T-cell (primary cell): ENCODE measurements at regions not wholly inside any gene's neighbourhood (a gene's known extent, or its start where the extent isn't known, plus 50 kb on each side); places are given as distances from the start of the nearest gene placed in this dataset.

Experiments
- ATAC-seq, 4 experiments: fragments of 200-7000 bp in 3 of 4; fragments of 150-1000 bp in 1 of 4; cut with Tn5 transposase; replicated peaks in 1 of 4; 1 replicate in 3 of 4; 2 replicates in 1 of 4; pipeline ENCODE4 v1.10.0; 2021; ENCODE audit warnings: moderate library complexity in 3 of 4, mild to moderate bottlenecking in 2 of 4, moderate number of reproducible peaks in 1 of 4
- CTCF ChIA-PET, 2 donors: fragments of 300-600 bp; sonication (Branson Sonifier 250); formaldehyde crosslinking; loops; one replicate each; lab custom pipeline; 2022; ENCODE audit warnings: antibody characterized with exemption in 2 of 2; lab: Charles Lee
- POLR2A ChIA-PET, 2 donors: fragments of 300-600 bp; sonication (Branson Sonifier 250); formaldehyde crosslinking; loops; one replicate each; lab custom pipeline; 2022; ENCODE audit warnings: antibody characterized with exemption in 2 of 2; lab: Charles Lee
- DNase-seq, 35 experiments: peaks; one replicate each; pipeline versions ENCODE4 v3.0.0 to v3.0.0-alpha.2; 2013 to 2023
- H3K27ac ChIP-seq: one replicate; pipeline ENCODE4 v1.5.1; 2013; ENCODE audit warnings: low read length
- H3K27me3 ChIP-seq, 2 experiments: replicated peaks in 1 of 2; 1 replicate in 1 of 2; 2 replicates in 1 of 2; pipeline versions ENCODE4 v1.6.1 to v1.7.0; 2013; ENCODE audit warnings: low read length in 1 of 2, mixed read lengths in 1 of 2; ENCODE audit not compliant: control insufficient read depth in 2 of 2, insufficient read depth in 2 of 2; ENCODE audit errors: extremely low read depth in 1 of 2
- H3K36me3 ChIP-seq, 2 donors: 1 replicate in 1 of 2; 2 replicates in 1 of 2; pipeline versions ENCODE4 v1.6.1 to v1.7.0; 2013; ENCODE audit warnings: low read length in 1 of 2; ENCODE audit not compliant: control insufficient read depth in 2 of 2, insufficient read depth in 1 of 2; ENCODE audit errors: extremely low read depth in 1 of 2
- H3K4me1 ChIP-seq, 2 experiments: 1 replicate in 1 of 2; 2 replicates in 1 of 2; pipeline versions ENCODE4 v1.6.1 to v1.7.0; 2013; ENCODE audit warnings: low read length in 2 of 2, mixed read lengths in 1 of 2; ENCODE audit not compliant: insufficient read depth in 2 of 2, control insufficient read depth in 1 of 2; ENCODE audit errors: extremely low read depth in 1 of 2
- H3K4me3 ChIP-seq, 2 donors: 1 replicate in 1 of 2; 2 replicates in 1 of 2; pipeline versions ENCODE4 v1.5.1 to v1.7.0; 2013; ENCODE audit warnings: mild to moderate bottlenecking in 2 of 2, low read length in 1 of 2, moderate library complexity in 1 of 2; ENCODE audit not compliant: control insufficient read depth in 1 of 2; ENCODE audit errors: extremely low read depth in 1 of 2
- H3K9me3 ChIP-seq: 2 replicates; pipeline ENCODE4 v1.7.0; 2013
- H3K27ac Mint-ChIP-seq, 2 donors: one replicate each; pipeline ENCODE4 v1.8.0; 2020 to 2021; ENCODE audit warnings: mild to moderate bottlenecking in 2 of 2, mixed read lengths in 2 of 2
- H3K27me3 Mint-ChIP-seq, 2 donors: one replicate each; pipeline ENCODE4 v1.8.0; 2021 to 2022; ENCODE audit warnings: mixed read lengths in 2 of 2
- H3K36me3 Mint-ChIP-seq: one replicate; pipeline ENCODE4 v1.8.0; 2021; ENCODE audit warnings: mixed read lengths
- H3K4me1 Mint-ChIP-seq, 3 donors: one replicate each; pipeline ENCODE4 v1.8.0; 2020 to 2022; ENCODE audit warnings: mixed read lengths in 3 of 3, mild to moderate bottlenecking in 1 of 3
- H3K4me3 Mint-ChIP-seq, 3 donors: one replicate each; pipeline ENCODE4 v1.8.0; 2020 to 2022; ENCODE audit warnings: mild to moderate bottlenecking in 3 of 3, mixed read lengths in 3 of 3, moderate library complexity in 3 of 3
- H3K9me3 Mint-ChIP-seq, 3 donors: one replicate each; pipeline ENCODE4 v1.8.0; 2020 to 2022; ENCODE audit warnings: mixed read lengths in 3 of 3
- WGBS: methylation state at CpG from one replicate; pipeline ENCODE4 v1.1.5; 2013; ENCODE audit warnings: missing lambda C conversion rate; ENCODE audit not compliant: insufficient coverage; 5-methylcytosine and 5-hydroxymethylcytosine counted together

- no peaks in the 10 kb centered on the region for H3K27me3 ChIP-seq
- H3K36me3 ChIP-seq: no peaks in the 10 kb centered on the region
- ATAC-seq: no peak
- ChIA-PET POLR2A (no interaction called here), CTCF (no interaction called here)
- no peak for DNase-seq
- peaks cover 0 to 2% of the 10 kb centered on the region in 2 donors for H3K27me3 Mint-ChIP-seq
- no peaks in the 10 kb centered on the region for H3K4me1 ChIP-seq
- no peak overlapping the region for H3K4me3 ChIP-seq
- H3K4me1 Mint-ChIP-seq: no peaks in the 10 kb centered on the region
- H3K4me3 Mint-ChIP-seq: no peak overlapping the region
- H3K27ac Mint-ChIP-seq: no peak overlapping the region
- no peak overlapping the region for H3K27ac ChIP-seq
- peaks cover 0 to 5% (median 0%) of the 10 kb centered on the region in 3 donors for H3K9me3 Mint-ChIP-seq
- WGBS: no CpG with 5 or more reads among the region's 1 CpG
- H3K9me3 ChIP-seq: no peaks in the 10 kb centered on the region
- H3K36me3 Mint-ChIP-seq: no peaks in the 10 kb centered on the region
Observed at GRCh38 chr21:28261298-28261697, 731.4 kb downstream of the LTN1 start.

- Mint-ChIP-seq H3K4me1 (no peaks in the 10 kb centered on the region), H3K36me3 (no peaks in the 10 kb centered on the region), H3K27ac (no peak overlapping the region), H3K27me3 (no peaks in the 10 kb centered on the region), H3K4me3 (no peak overlapping the region), H3K9me3 (no peaks in the 10 kb centered on the region)
- Histone ChIP-seq H3K36me3 (no peaks in the 10 kb centered on the region), H3K4me1 (no peaks in the 10 kb centered on the region), H3K27me3 (no peaks in the 10 kb centered on the region), H3K9me3 (no peaks in the 10 kb centered on the region), H3K27ac (no peak overlapping the region), H3K4me3 (no peak overlapping the region)
- ChIA-PET CTCF (no interaction called here), POLR2A (no interaction called here)
- ATAC-seq (no peak), DNase-seq (no peak)
- 30% methylated on average over 1 of the region's 3 CpGs for WGBS
Observed at GRCh38 chr21:28257276-28257675, 735.4 kb downstream of the LTN1 start.

GRCh38 chr21:28256837-28257236 lies 735.8 kb downstream of the LTN1 start:
- H3K4me1 Mint-ChIP-seq: no peaks in the 10 kb centered on the region

GRCh38 chr21:28256420-28256831 lies 736.3 kb downstream of the LTN1 start:
- Mint-ChIP-seq H3K27ac (no peak overlapping the region), H3K9me3 (no peaks in the 10 kb centered on the region), H3K27me3 (no peaks in the 10 kb centered on the region), H3K4me3 (no peak overlapping the region), H3K36me3 (no peaks in the 10 kb centered on the region), H3K4me1 (no peaks in the 10 kb centered on the region)
- H3K27ac ChIP-seq: no peak overlapping the region
- H3K4me3 ChIP-seq: no peak overlapping the region
- no peaks in the 10 kb centered on the region for H3K4me1 ChIP-seq
- no peaks in the 10 kb centered on the region for H3K9me3 ChIP-seq
- POLR2A ChIA-PET: no interaction called here
- ATAC-seq (no peak), DNase-seq (no peak)
- no peaks in the 10 kb centered on the region for H3K27me3 ChIP-seq
- no peaks in the 10 kb centered on the region for H3K36me3 ChIP-seq
- no CpG with 5 or more reads among the region's 1 CpG for WGBS
- CTCF ChIA-PET: no interaction called here

More at GRCh38 chr21:28256837-28257236, 735.8 kb downstream of the LTN1 start:
- no CpG with 5 or more reads among the region's 6 CpGs for WGBS
- Histone ChIP-seq H3K36me3 (no peaks in the 10 kb centered on the region), H3K27ac (no peak overlapping the region), H3K9me3 (no peaks in the 10 kb centered on the region), H3K4me1 (no peaks in the 10 kb centered on the region), H3K27me3 (no peaks in the 10 kb centered on the region), H3K4me3 (no peak overlapping the region)
- Mint-ChIP-seq H3K27ac (no peak overlapping the region), H3K9me3 (no peaks in the 10 kb centered on the region), H3K27me3 (no peaks in the 10 kb centered on the region), H3K4me3 (no peak overlapping the region), H3K36me3 (no peaks in the 10 kb centered on the region)
- no peak for ATAC-seq
- CTCF ChIA-PET: no interaction called here
- no peak for DNase-seq
- POLR2A ChIA-PET: no interaction called here

- Histone ChIP-seq H3K4me3 (no peak overlapping the region), H3K9me3 (no peaks in the 10 kb centered on the region), H3K4me1 (no peaks in the 10 kb centered on the region), H3K27me3 (no peaks in the 10 kb centered on the region), H3K27ac (no peak overlapping the region), H3K36me3 (no peaks in the 10 kb centered on the region)
- WGBS: no CpG with 5 or more reads among the region's 5 CpGs
- Mint-ChIP-seq H3K27me3 (no peaks in the 10 kb centered on the region), H3K4me1 (no peaks in the 10 kb centered on the region), H3K36me3 (no peaks in the 10 kb centered on the region), H3K9me3 (no peaks in the 10 kb centered on the region), H3K4me3 (no peak overlapping the region), H3K27ac (no peak overlapping the region)
- ChIA-PET POLR2A (no interaction called here), CTCF (no interaction called here)
- ATAC-seq (no peak), DNase-seq (no peak)
Observed at GRCh38 chr21:28253961-28254360, 738.7 kb downstream of the LTN1 start.

GRCh38 chr21:28253338-28253737 lies 739.3 kb downstream of the LTN1 start:
- no CpG with 5 or more reads among the region's 3 CpGs for WGBS
- Histone ChIP-seq H3K27me3 (no peaks in the 10 kb centered on the region), H3K4me3 (no peak overlapping the region), H3K36me3 (no peaks in the 10 kb centered on the region), H3K4me1 (no peaks in the 10 kb centered on the region), H3K27ac (no peak overlapping the region), H3K9me3 (no peaks in the 10 kb centered on the region)
- Mint-ChIP-seq H3K4me3 (no peak overlapping the region), H3K9me3 (no peaks in the 10 kb centered on the region), H3K36me3 (no peaks in the 10 kb centered on the region), H3K4me1 (no peaks in the 10 kb centered on the region), H3K27ac (no peak overlapping the region), H3K27me3 (no peaks in the 10 kb centered on the region)
- ATAC-seq: no peak
- DNase-seq: no peak
- ChIA-PET CTCF (no interaction called here), POLR2A (no interaction called here)

- Mint-ChIP-seq H3K4me1 (no peaks in the 10 kb centered on the region), H3K9me3 (no peaks in the 10 kb centered on the region), H3K4me3 (no peak overlapping the region), H3K36me3 (no peaks in the 10 kb centered on the region), H3K27ac (no peak overlapping the region), H3K27me3 (no peaks in the 10 kb centered on the region)
- ATAC-seq (no peak), DNase-seq (no peak)
- H3K4me1 ChIP-seq: no peaks in the 10 kb centered on the region
- no peak overlapping the region for H3K27ac ChIP-seq
- ChIA-PET POLR2A (no interaction called here), CTCF (no interaction called here)
- no peak overlapping the region for H3K4me3 ChIP-seq
- no peaks in the 10 kb centered on the region for H3K27me3 ChIP-seq
- no peaks in the 10 kb centered on the region for H3K36me3 ChIP-seq
- WGBS: no CpG with 5 or more reads among the region's 2 CpGs
- H3K9me3 ChIP-seq: no peaks in the 10 kb centered on the region
Observed at GRCh38 chr21:28252928-28253327, 739.7 kb downstream of the LTN1 start.
